ENCODE measurements at regions not wholly inside any gene's neighbourhood (a gene's known extent, or its start where the extent isn't known, plus 50 kb on each side); places are given as distances from the start of the nearest gene placed in this dataset.

GRCh38 chr4:116438981-116439729, 646.2 kb downstream of the TRAM1L1 start:
- TF ChIP-seq, protein P1, sequence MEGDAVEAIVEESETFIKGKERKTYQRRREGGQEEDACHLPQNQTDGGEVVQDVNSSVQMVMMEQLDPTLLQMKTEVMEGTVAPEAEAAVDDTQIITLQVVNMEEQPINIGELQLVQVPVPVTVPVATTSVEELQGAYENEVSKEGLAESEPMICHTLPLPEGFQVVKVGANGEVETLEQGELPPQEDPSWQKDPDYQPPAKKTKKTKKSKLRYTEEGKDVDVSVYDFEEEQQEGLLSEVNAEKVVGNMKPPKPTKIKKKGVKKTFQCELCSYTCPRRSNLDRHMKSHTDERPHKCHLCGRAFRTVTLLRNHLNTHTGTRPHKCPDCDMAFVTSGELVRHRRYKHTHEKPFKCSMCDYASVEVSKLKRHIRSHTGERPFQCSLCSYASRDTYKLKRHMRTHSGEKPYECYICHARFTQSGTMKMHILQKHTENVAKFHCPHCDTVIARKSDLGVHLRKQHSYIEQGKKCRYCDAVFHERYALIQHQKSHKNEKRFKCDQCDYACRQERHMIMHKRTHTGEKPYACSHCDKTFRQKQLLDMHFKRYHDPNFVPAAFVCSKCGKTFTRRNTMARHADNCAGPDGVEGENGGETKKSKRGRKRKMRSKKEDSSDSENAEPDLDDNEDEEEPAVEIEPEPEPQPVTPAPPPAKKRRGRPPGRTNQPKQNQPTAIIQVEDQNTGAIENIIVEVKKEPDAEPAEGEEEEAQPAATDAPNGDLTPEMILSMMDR (IDR thresholded peaks at IDR 0.05; ENCODE audit: unreplicated experiment in 3 of 3): no peak
- Mint-ChIP-seq H3K27me3 (ENCODE audit: low read depth) (no peaks in the 10 kb centered on the region), H3K27ac (no peak overlapping the region), H3K4me1 (no peaks in the 10 kb centered on the region), H3K9me3 (peaks cover 5% of the 10 kb centered on the region), H3K36me3 (ENCODE audit: low read depth) (no peaks in the 10 kb centered on the region), H3K4me3 (no peak overlapping the region)

DNA sequence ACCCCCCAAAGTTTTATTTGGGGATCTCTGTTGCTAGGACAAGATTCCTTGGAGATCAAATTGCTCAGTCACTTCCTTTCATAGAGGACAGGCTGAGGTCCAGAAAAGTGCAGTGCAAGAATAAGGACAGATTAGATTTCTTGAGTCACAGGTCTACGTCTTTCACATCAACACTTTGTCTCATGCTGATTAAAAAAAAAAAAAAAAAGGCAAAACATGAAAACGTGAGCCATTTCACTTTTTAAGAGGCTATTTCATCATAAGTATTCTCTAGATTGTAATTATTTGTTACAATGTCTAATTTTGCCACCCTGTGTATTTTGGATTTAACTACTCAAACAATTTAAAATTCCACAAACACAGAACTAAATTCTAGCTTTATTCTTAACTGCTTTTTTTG, 647.0 kb downstream of the TRAM1L1 start:
- H3K9me3 Mint-ChIP-seq: peaks cover 5% of the 10 kb centered on the region
- H3K36me3 Mint-ChIP-seq (ENCODE audit: low read depth): no peaks in the 10 kb centered on the region
- H3K27me3 Mint-ChIP-seq (ENCODE audit: low read depth): no peaks in the 10 kb centered on the region
- TF ChIP-seq, protein P1 (IDR thresholded peaks at IDR 0.05; ENCODE audit: unreplicated experiment in 3 of 3): no peak
- no peaks in the 10 kb centered on the region for H3K4me1 Mint-ChIP-seq
- H3K27ac Mint-ChIP-seq: no peak overlapping the region
- H3K4me3 Mint-ChIP-seq: no peak overlapping the region

- no peaks in the 10 kb centered on the region for H3K27me3 Mint-ChIP-seq (ENCODE audit: low read depth)
- H3K4me1 Mint-ChIP-seq: no peaks in the 10 kb centered on the region
- no peak overlapping the region for H3K4me3 Mint-ChIP-seq
- H3K27ac Mint-ChIP-seq: no peak overlapping the region
- peaks cover 21% of the 10 kb centered on the region for H3K9me3 Mint-ChIP-seq
- peaks cover 5% of the 10 kb centered on the region for H3K36me3 Mint-ChIP-seq (ENCODE audit: low read depth)
- TF ChIP-seq, protein P1 (IDR thresholded peaks at IDR 0.05; ENCODE audit: unreplicated experiment in 3 of 3): no peak
These were observed 657.7 kb downstream of the TRAM1L1 start for GRCh38 chr4:116427666-116428065.

DNA sequence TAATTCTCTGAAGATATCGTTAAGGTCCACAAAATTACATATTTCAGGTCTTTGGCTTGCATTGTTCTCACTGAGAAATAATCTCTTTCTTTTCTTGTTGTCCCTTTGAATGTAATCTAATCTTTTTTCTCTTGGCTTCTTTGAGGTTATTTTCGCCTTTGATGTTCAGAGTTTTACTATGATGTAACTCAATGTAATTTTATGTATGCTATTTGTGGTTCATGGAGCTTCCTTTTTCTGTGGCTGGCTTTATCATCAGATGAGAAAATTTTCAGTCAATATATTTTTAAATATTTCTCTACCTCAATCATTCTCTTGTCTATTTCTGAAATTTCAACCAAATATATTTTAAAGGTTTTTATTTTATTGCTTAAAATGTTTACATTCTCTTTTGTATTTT, 672.2 kb downstream of the TRAM1L1 start:
- TF ChIP-seq, protein P1 (IDR thresholded peaks at IDR 0.05; ENCODE audit: unreplicated experiment in 3 of 3): no peak
- H3K27ac Mint-ChIP-seq: no peak overlapping the region
- H3K4me1 Mint-ChIP-seq: no peaks in the 10 kb centered on the region
- peaks cover 10% of the 10 kb centered on the region for H3K9me3 Mint-ChIP-seq
- H3K4me3 Mint-ChIP-seq: no peak overlapping the region
- H3K27me3 Mint-ChIP-seq (ENCODE audit: low read depth): no peaks in the 10 kb centered on the region
- H3K36me3 Mint-ChIP-seq (ENCODE audit: low read depth): no peaks in the 10 kb centered on the region

- no peaks in the 10 kb centered on the region for H3K9me3 Mint-ChIP-seq
- no peaks in the 10 kb centered on the region for H3K27me3 Mint-ChIP-seq (ENCODE audit: low read depth)
These were observed 684.1 kb downstream of the TRAM1L1 start for GRCh38 chr4:116401293-116401692.

More at GRCh38 chr4:116401293-116401692, 684.1 kb downstream of the TRAM1L1 start:
- Mint-ChIP-seq H3K4me1 (peaks cover 5% of the 10 kb centered on the region), H3K4me3 (no peak overlapping the region), H3K27ac (no peak overlapping the region), H3K36me3 (ENCODE audit: low read depth) (no peaks in the 10 kb centered on the region)
- TF ChIP-seq, protein P1 (IDR thresholded peaks at IDR 0.05; ENCODE audit: unreplicated experiment in 3 of 3): no peak

Measured in nephron (organoid).